ENCODE measurements at regions not wholly inside any gene's neighbourhood (a gene's known extent, or its start where the extent isn't known, plus 50 kb on each side); places are given as distances from the start of the nearest gene placed in this dataset.

DNA sequence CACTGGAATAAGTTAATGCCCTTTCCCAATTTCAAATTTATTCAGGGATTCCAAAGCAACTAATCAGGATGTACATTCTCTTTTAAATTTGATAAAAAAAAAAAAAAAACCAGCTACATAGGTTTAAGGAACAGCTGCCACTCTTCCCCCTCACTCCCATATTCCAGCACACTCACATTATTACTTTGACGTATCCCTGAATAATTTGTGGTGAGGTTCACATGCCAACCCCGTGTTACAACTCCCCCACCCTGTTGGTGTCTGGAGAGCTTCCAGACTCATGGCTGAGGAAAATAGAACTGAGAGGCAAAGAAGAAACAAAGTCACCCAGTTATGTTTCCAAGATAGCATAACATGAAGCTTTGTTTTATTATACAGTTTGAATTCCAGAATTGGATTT is 300.5 kb upstream of the MME start:
- H3K4me3 Mint-ChIP-seq (ENCODE audit: unreplicated experiment), result no peak overlapping the region
- no peak for DNase-seq (ENCODE audit: low spot score)
- H3K27me3 Mint-ChIP-seq (ENCODE audit: unreplicated experiment), result no peaks in the 10 kb centered on the region
- H3K36me3 Mint-ChIP-seq (ENCODE audit: low read depth, unreplicated experiment), result no peaks in the 10 kb centered on the region
- H3K9me3 Mint-ChIP-seq (ENCODE audit: unreplicated experiment), result no peaks in the 10 kb centered on the region
- no peak overlapping the region for H3K27ac Mint-ChIP-seq (ENCODE audit: unreplicated experiment)
- peaks cover 5% of the 10 kb centered on the region for H3K4me1 Mint-ChIP-seq (ENCODE audit: unreplicated experiment)
- TF ChIP-seq, protein P1, sequence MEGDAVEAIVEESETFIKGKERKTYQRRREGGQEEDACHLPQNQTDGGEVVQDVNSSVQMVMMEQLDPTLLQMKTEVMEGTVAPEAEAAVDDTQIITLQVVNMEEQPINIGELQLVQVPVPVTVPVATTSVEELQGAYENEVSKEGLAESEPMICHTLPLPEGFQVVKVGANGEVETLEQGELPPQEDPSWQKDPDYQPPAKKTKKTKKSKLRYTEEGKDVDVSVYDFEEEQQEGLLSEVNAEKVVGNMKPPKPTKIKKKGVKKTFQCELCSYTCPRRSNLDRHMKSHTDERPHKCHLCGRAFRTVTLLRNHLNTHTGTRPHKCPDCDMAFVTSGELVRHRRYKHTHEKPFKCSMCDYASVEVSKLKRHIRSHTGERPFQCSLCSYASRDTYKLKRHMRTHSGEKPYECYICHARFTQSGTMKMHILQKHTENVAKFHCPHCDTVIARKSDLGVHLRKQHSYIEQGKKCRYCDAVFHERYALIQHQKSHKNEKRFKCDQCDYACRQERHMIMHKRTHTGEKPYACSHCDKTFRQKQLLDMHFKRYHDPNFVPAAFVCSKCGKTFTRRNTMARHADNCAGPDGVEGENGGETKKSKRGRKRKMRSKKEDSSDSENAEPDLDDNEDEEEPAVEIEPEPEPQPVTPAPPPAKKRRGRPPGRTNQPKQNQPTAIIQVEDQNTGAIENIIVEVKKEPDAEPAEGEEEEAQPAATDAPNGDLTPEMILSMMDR (IDR thresholded peaks at IDR 0.05; ENCODE audit: unreplicated experiment), result no peak

DNA sequence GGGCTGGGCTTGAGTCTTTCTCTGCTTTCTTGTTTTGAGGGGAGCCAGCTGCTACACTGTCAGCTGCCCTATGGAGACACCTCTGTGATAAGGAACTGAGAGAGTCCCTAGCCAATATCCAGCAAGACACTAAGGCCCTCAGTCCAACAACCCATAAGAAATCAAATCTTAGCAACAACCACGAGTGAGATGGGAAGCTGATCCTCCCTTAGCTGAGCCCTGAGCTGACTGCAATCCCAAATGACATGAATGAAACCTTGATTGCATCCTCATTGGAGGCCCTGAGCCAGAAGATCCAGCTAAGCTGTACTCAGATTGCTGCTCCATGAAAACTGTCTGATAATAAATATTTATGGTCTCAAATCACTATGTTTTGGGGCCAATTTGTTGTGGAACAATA is 302.1 kb upstream of the MME start:
- H3K27ac Mint-ChIP-seq (ENCODE audit: unreplicated experiment), result no peak overlapping the region
- no peak for DNase-seq (ENCODE audit: low spot score)
- no peak overlapping the region for H3K4me3 Mint-ChIP-seq (ENCODE audit: unreplicated experiment)
- no peaks in the 10 kb centered on the region for H3K27me3 Mint-ChIP-seq (ENCODE audit: unreplicated experiment)
- no peaks in the 10 kb centered on the region for H3K9me3 Mint-ChIP-seq (ENCODE audit: unreplicated experiment)
- no peaks in the 10 kb centered on the region for H3K4me1 Mint-ChIP-seq (ENCODE audit: unreplicated experiment)
- TF ChIP-seq, protein P1 (IDR thresholded peaks at IDR 0.05; ENCODE audit: unreplicated experiment), result no peak
- no peaks in the 10 kb centered on the region for H3K36me3 Mint-ChIP-seq (ENCODE audit: low read depth, unreplicated experiment)

DNA sequence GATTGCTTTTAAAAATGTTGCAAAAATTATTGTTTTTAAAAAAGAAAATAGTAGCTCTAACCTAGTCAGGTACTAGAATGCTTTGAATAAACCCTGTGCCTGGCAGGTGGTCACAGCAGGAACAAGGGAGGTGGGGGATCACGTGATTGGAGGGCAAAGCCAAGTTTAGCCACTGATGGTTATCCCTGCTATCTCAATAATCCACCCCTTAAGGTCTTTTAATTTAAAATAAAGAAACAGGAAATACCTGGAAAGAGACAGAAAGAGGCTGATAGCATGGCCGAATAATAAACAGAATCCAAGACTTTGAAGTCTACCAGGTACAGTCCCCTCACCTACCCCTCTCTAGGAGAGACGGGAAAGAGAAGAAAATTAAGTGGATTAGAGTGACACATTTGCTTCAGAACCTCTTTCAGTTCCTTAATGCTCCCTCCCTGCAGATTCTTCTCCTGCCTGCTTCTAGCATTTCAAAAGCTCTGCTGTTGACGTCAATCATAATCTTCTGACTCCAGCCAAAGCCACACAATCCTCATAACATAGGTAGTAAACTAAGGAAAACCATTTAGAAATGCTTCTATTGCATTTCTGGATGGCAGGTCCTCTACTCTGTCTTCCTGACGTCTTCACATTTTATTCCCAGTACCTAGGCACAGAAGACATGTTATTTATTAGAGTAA is 303.4 kb upstream of the MME start:
- Mint-ChIP-seq H3K27ac (ENCODE audit: unreplicated experiment) (no peak overlapping the region), H3K4me3 (ENCODE audit: unreplicated experiment) (no peak overlapping the region), H3K36me3 (ENCODE audit: low read depth, unreplicated experiment) (no peaks in the 10 kb centered on the region), H3K27me3 (ENCODE audit: unreplicated experiment) (no peaks in the 10 kb centered on the region), H3K4me1 (ENCODE audit: unreplicated experiment) (no peaks in the 10 kb centered on the region), H3K9me3 (ENCODE audit: unreplicated experiment) (no peaks in the 10 kb centered on the region)
- DNase-seq (ENCODE audit: low spot score), result no peak
- TF ChIP-seq, protein P1 (IDR thresholded peaks at IDR 0.05; ENCODE audit: unreplicated experiment), result no peak

DNA sequence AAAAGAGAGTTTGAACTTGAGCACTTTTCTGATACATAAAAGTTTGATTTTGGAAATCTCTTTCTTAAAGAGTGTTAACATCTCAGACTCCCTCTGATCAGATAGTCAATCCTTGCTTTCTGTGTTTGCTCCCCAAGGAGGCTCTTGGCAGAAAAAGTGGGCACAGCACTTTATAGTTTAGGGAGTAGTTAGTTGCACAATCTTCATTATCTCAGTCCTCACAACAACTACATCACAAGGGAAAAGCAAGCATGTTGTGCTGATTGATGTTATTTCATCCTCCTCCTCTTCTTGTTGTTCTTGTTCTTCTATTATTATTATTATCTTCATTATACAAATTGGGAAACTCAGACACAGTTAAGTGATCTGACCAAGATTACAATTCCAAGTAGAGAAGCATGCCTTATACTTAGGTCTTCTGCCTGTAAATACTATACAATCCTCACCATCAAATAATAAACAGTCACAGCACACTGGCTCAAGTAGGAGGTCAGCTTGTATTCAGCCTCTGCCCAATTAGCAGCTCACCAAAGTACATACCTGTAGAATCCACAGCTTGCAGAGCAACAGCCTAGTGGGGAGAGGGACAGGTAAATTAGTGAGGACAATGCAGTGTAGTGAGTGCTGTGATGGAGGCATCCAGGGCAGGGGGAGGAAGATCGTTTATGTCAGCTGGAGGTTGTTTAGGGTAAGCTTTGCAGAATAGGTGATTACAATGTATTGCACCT is 304.1 kb upstream of the MME start:
- no peaks in the 10 kb centered on the region for H3K27me3 Mint-ChIP-seq (ENCODE audit: unreplicated experiment)
- DNase-seq (ENCODE audit: low spot score), result no peak
- TF ChIP-seq, protein P1 (IDR thresholded peaks at IDR 0.05; ENCODE audit: unreplicated experiment), result no peak

More for the DNA sequence above, 304.1 kb upstream of the MME start:
- Mint-ChIP-seq H3K9me3 (ENCODE audit: unreplicated experiment) (no peaks in the 10 kb centered on the region), H3K4me1 (ENCODE audit: unreplicated experiment) (no peaks in the 10 kb centered on the region), H3K36me3 (ENCODE audit: low read depth, unreplicated experiment) (no peaks in the 10 kb centered on the region), H3K4me3 (ENCODE audit: unreplicated experiment) (no peak overlapping the region), H3K27ac (ENCODE audit: unreplicated experiment) (no peak overlapping the region)

All from endothelial cell (in vitro differentiated cells).